ENCODE measurements at regions not wholly inside any gene's neighbourhood (a gene's known extent, or its start where the extent isn't known, plus 50 kb on each side); places are given as distances from the start of the nearest gene placed in this dataset.

GRCh38 chr2:41379496-41380221, 668.2 kb upstream of the PKDCC start:
- TF ChIP-seq CTCF (IDR thresholded peaks at IDR 0.05) (no peak), POLR2A (IDR thresholded peaks at IDR 0.05) (no peak)
